A673 (cell line): ENCODE measurements at regions not wholly inside any gene's neighbourhood (a gene's known extent, or its start where the extent isn't known, plus 50 kb on each side); places are given as distances from the start of the nearest gene placed in this dataset.
A peak's percentile ranks its signal among the peaks of the same experiment; 100 is the strongest.

Experiments
- BruUV-seq: library from RNA; stranded (reverse); fragments of 400-500 nt; replicated peaks from 2 replicates; lab custom pipeline; 2021; lab: Mats Ljungman, UMichigan
- CTCF ChIA-PET: fragments of 300-600 bp; sonication (Branson Sonifier 250); formaldehyde crosslinking; loops from one replicate; lab custom pipeline; 2022; ENCODE audit warnings: antibody characterized with exemption; lab: Charles Lee
- POLR2A ChIA-PET: fragments of 300-600 bp; sonication (Branson Sonifier 250); formaldehyde crosslinking; loops from one replicate; lab custom pipeline; 2022; ENCODE audit warnings: antibody characterized with exemption; ENCODE audit not compliant: low non-redundant PET; lab: Charles Lee
- DNase-seq: peaks from one replicate; pipeline ENCODE4 v3.0.0-alpha.2; 2015; ENCODE audit warnings: low spot score
- H3K27ac ChIP-seq: fragments of 200-600 bp; sonication (generic); 2 replicates; pipeline ENCODE4 v1.5.1; 2016; ENCODE audit warnings: mixed run types, low read depth, mild to moderate bottlenecking, mixed read lengths, antibody characterized with exemption, low read length; ENCODE audit not compliant: poor library complexity, severe bottlenecking
- H3K27me3 ChIP-seq: fragments of 200-600 bp; sonication (generic); replicated peaks from 2 replicates; pipeline ENCODE4 v1.6.1; 2017; ENCODE audit warnings: mixed run types, low read depth, mild to moderate bottlenecking, mixed read lengths, antibody characterized with exemption, low read length; ENCODE audit not compliant: insufficient read depth, poor library complexity
- H3K36me3 ChIP-seq: fragments of 200-600 bp; sonication (generic); 2 replicates; pipeline ENCODE4 v1.6.1; 2016; ENCODE audit warnings: mixed run types, mild to moderate bottlenecking, mixed read lengths, antibody characterized with exemption, low read length; ENCODE audit not compliant: insufficient read depth, poor library complexity, severe bottlenecking
- H3K4me1 ChIP-seq: fragments of 200-600 bp; sonication (generic); 2 replicates; pipeline ENCODE4 v1.6.1; 2017; ENCODE audit warnings: mixed run types, mild to moderate bottlenecking, mixed read lengths, antibody characterized with exemption, low read length; ENCODE audit not compliant: insufficient read depth, poor library complexity, severe bottlenecking
- H3K4me3 ChIP-seq: fragments of 200-600 bp; sonication (generic); 2 replicates; pipeline ENCODE4 v1.5.1; 2016; ENCODE audit warnings: low read depth, mixed run types, mild to moderate bottlenecking, mixed read lengths, low read length; ENCODE audit not compliant: poor library complexity, severe bottlenecking
- H3K9me3 ChIP-seq: fragments of 200-600 bp; sonication (generic); 2 replicates; pipeline ENCODE4 v1.6.1; 2016; ENCODE audit warnings: mixed run types, low read depth, mild to moderate bottlenecking, mixed read lengths, antibody characterized with exemption, low read length; ENCODE audit not compliant: poor library complexity, severe bottlenecking
- CTCF ChIP-seq: fragments of 300-800, 200-600 bp; sonication (generic); conservative IDR thresholded peaks from 2 replicates; pipeline ENCODE4 v1.5.1; 2017; ENCODE audit warnings: low read depth, mild to moderate bottlenecking, antibody characterized with exemption, low read length, moderate library complexity, mixed read lengths
- EZH2 ChIP-seq: fragments of 200-600 bp; sonication (generic); IDR thresholded peaks from 2 replicates; pipeline ENCODE4 v1.6.1; 2017; ENCODE audit warnings: borderline replicate concordance, low read depth, mild to moderate bottlenecking, mixed read lengths, antibody characterized with exemption, low read length; ENCODE audit not compliant: poor library complexity, severe bottlenecking
- intact Hi-C: fragments of 100-400 bp; cut with micrococcal nuclease; formaldehyde crosslinking; loops from one replicate; pipeline ENCODE4 v1.10.0; 2022; ENCODE audit not compliant: unreplicated experiment

GRCh38 chr1:38111589-38111988 is 65.0 kb upstream of the POU3F1 start:
- ChIA-PET CTCF (no interaction called here), POLR2A (no interaction called here)
- DNase-seq, result no peak
- intact Hi-C loops, result no loop called here
- no peak for TF ChIP-seq CTCF
- no peak for TF ChIP-seq EZH2
- Histone ChIP-seq H3K4me1 (peaks cover 24% of the 10 kb centered on the region), H3K9me3 (no peaks in the 10 kb centered on the region), H3K4me3 (no peak overlapping the region), H3K36me3 (no peaks in the 10 kb centered on the region), H3K27me3 (no peaks in the 10 kb centered on the region), H3K27ac (peak overlapping the region; percentile 38)
- BruUV-seq, result no TSS peak

- Histone ChIP-seq H3K9me3 (no peaks in the 10 kb centered on the region), H3K27ac (no peak overlapping the region), H3K4me3 (no peak overlapping the region), H3K36me3 (peaks cover 8% of the 10 kb centered on the region), H3K27me3 (no peaks in the 10 kb centered on the region), H3K4me1 (no peaks in the 10 kb centered on the region)
- TF ChIP-seq CTCF, result no peak
- TF ChIP-seq EZH2, result no peak
- CTCF ChIA-PET, result no interaction called here
- DNase-seq, result no peak
- no TSS peak for BruUV-seq
- intact Hi-C loops, result no loop called here
- POLR2A ChIA-PET, result no interaction called here
These were observed 58.7 kb upstream of the POU3F1 start for GRCh38 chr1:38105267-38105666.

DNA sequence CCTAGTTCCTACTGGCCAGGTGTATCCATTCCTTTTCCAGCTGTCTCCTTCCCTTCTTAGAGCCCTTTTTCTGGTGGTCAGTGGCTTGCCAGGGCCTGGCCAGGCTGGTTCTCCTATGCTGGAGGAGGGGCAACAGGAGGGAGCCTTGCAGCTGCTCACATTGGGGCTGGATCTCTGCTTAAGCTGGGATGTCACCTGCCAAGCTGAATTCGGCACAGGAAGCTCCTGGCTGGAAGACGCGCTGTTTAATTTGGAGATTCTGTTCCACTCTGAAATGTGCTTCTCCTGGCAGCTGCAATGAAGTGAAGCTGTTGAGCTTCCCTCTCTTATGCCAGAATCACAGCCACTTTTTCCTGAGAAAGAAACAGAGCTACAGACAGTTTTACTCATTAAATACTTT is 56.0 kb upstream of the POU3F1 start:
- Histone ChIP-seq H3K27me3 (no peaks in the 10 kb centered on the region), H3K4me3 (no peak overlapping the region), H3K9me3 (no peaks in the 10 kb centered on the region), H3K27ac (no peak overlapping the region), H3K36me3 (peaks cover 8% of the 10 kb centered on the region), H3K4me1 (no peaks in the 10 kb centered on the region)
- TF ChIP-seq CTCF, result no peak
- no peak for TF ChIP-seq EZH2
- CTCF ChIA-PET, result no interaction called here
- no TSS peak for BruUV-seq
- POLR2A ChIA-PET, result interaction anchor here (0.6 kb wide), 1 partner anchor 13 kb away, joined by 3 read pairs; no protein-coding TSS in a partner anchor
- DNase-seq, result no peak
- intact Hi-C loops, result no loop called here
